HL-60 (cell line): ENCODE measurements at regions not wholly inside any gene's neighbourhood (a gene's known extent, or its start where the extent isn't known, plus 50 kb on each side); places are given as distances from the start of the nearest gene placed in this dataset.

Experiments used
- CTCF ChIP-seq: IDR thresholded peaks from one replicate; pipeline ENCODE4 v1.5.1; 2011; ENCODE audit warnings: low read length, control low read depth, inconsistent platforms; ENCODE audit not compliant: insufficient read depth
- GABPA ChIP-seq: IDR thresholded peaks from 2 replicates; pipeline ENCODE4 v1.6.1; 2012; ENCODE audit warnings: low read depth
- POLR2AphosphoS5 ChIP-seq: IDR thresholded peaks from 2 replicates; pipeline ENCODE4 v1.6.1; 2012; ENCODE audit warnings: low read depth
- REST ChIP-seq: IDR thresholded peaks from 2 replicates; pipeline ENCODE4 v1.6.1; 2012; ENCODE audit warnings: low read depth; ENCODE audit not compliant: insufficient replicate concordance
- SPI1 ChIP-seq: IDR thresholded peaks from 2 replicates; pipeline ENCODE4 v1.6.1; 2012; ENCODE audit warnings: low read depth, mild to moderate bottlenecking, borderline replicate concordance

- no peak for TF ChIP-seq CTCF
- TF ChIP-seq POLR2AphosphoS5: no peak
- no peak for TF ChIP-seq REST
- TF ChIP-seq GABPA: no peak
- no peak for TF ChIP-seq SPI1
These were observed 128.0 kb upstream of the C1orf174 start for GRCh38 chr1:4028139-4028501.
